Astrocyte (in vitro differentiated cells and primary cell): ENCODE measurements at regions not wholly inside any gene's neighbourhood (a gene's known extent, or its start where the extent isn't known, plus 50 kb on each side); places are given as distances from the start of the nearest gene placed in this dataset.
A peak's percentile ranks its signal among the peaks of the same experiment; 100 is the strongest.

Experiments used
- DNase-seq: peaks from one replicate; pipeline ENCODE4 v3.0.0-alpha.2; 2010; ENCODE audit warnings: low read depth
- FAIRE-seq: peaks from 2 replicates; lab custom pipeline; 2011; peaks lifted over from hg19 to GRCh38; lab: Jason Lieb, UNC
- H2AFZ ChIP-seq: 2 replicates; pipeline ENCODE4 v1.6.0; 2012; ENCODE audit warnings: low read depth, low read length, inconsistent platforms
- H3K27ac ChIP-seq: 2 replicates; pipeline ENCODE4 v1.5.1; 2011; ENCODE audit warnings: low read depth, low read length, inconsistent platforms
- H3K27me3 ChIP-seq: 2 replicates; pipeline ENCODE4 v1.6.0; 2011; ENCODE audit warnings: low read length, inconsistent platforms; ENCODE audit not compliant: insufficient read depth
- H3K36me3 ChIP-seq: 2 replicates; pipeline ENCODE4 v1.5.1; 2011; ENCODE audit warnings: low read length, inconsistent platforms; ENCODE audit not compliant: insufficient read depth
- H3K4me1 ChIP-seq: 2 replicates; pipeline ENCODE4 v1.5.1; 2011; ENCODE audit warnings: low read length, inconsistent platforms; ENCODE audit not compliant: insufficient read depth
- H3K4me2 ChIP-seq: 2 replicates; pipeline ENCODE4 v1.6.0; 2012; ENCODE audit warnings: low read length, inconsistent platforms
- H3K4me3 ChIP-seq: 2 replicates; pipeline ENCODE4 v1.5.1; 2011; ENCODE audit warnings: low read depth, mild to moderate bottlenecking, low read length, inconsistent platforms; ENCODE audit not compliant: insufficient read depth
- H3K79me2 ChIP-seq: 2 replicates; pipeline ENCODE4 v1.6.0; 2012; ENCODE audit warnings: mild to moderate bottlenecking, low read length, inconsistent platforms; ENCODE audit not compliant: insufficient read depth
- H3K9ac ChIP-seq: 2 replicates; pipeline ENCODE4 v1.6.0; 2012; ENCODE audit warnings: mild to moderate bottlenecking, low read length, inconsistent platforms
- H3K9me3 ChIP-seq: 2 replicates; pipeline ENCODE4 v1.5.1; 2012; ENCODE audit warnings: low read depth, mild to moderate bottlenecking, low read length, inconsistent platforms; ENCODE audit not compliant: insufficient read depth
- H4K20me1 ChIP-seq: 2 replicates; pipeline ENCODE4 v1.6.0; 2012; ENCODE audit warnings: low read length, inconsistent platforms; ENCODE audit not compliant: insufficient read depth
- H3K27ac Mint-ChIP-seq: one replicate; pipeline ENCODE4 v1.8.0; 2021; ENCODE audit warnings: mild to moderate bottlenecking, mixed read lengths; ENCODE audit not compliant: unreplicated experiment
- H3K27me3 Mint-ChIP-seq: one replicate; pipeline ENCODE4 v1.8.0; 2021; ENCODE audit warnings: low read depth, mixed read lengths; ENCODE audit not compliant: unreplicated experiment
- H3K36me3 Mint-ChIP-seq: one replicate; pipeline ENCODE4 v1.8.0; 2021; ENCODE audit warnings: low read depth, mixed read lengths; ENCODE audit not compliant: unreplicated experiment
- H3K4me1 Mint-ChIP-seq: one replicate; pipeline ENCODE4 v1.8.0; 2021; ENCODE audit warnings: low read depth, mixed read lengths; ENCODE audit not compliant: unreplicated experiment
- H3K4me3 Mint-ChIP-seq: one replicate; pipeline ENCODE4 v1.8.0; 2021; ENCODE audit warnings: mild to moderate bottlenecking, moderate library complexity, mixed read lengths; ENCODE audit not compliant: unreplicated experiment
- H3K9me3 Mint-ChIP-seq: one replicate; pipeline ENCODE4 v1.8.0; 2021; ENCODE audit warnings: mild to moderate bottlenecking, mixed read lengths; ENCODE audit not compliant: unreplicated experiment
- EZH2 ChIP-seq: IDR thresholded peaks from 2 replicates; pipeline ENCODE4 v1.6.1; 2012; ENCODE audit warnings: mild to moderate bottlenecking, low read length, inconsistent platforms; ENCODE audit not compliant: insufficient read depth
- TF ChIP-seq, protein P1 (sequence below): IDR thresholded peaks from 2 replicates; pipeline ENCODE4 v1.5.1; 2011; ENCODE audit warnings: low read depth, mild to moderate bottlenecking, inconsistent platforms, low read length, moderate library complexity; ENCODE audit not compliant: insufficient read depth

DNA sequence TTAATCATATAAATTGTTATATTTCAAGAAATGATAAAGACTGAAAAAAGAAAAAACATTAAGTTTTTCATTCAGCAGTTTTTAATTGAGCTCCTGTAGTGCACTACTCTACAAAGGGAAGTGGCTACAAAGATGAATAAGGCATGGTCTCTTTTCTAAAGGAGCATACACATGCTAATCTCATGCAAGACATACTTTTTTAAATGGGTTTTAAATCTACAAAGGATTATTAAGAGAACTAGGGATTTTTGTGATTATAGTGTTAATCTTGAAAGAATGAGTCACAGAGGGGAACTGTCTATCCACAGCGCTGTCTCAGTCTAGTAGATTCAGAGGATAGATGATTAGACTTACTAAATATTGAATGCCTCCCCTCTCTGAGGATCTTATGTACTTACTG lies 1722.2 kb downstream of the RPA4 start:
- H3K4me1 Mint-ChIP-seq = peaks cover 3% of the 10 kb centered on the region
- no peak overlapping the region for H3K4me3 Mint-ChIP-seq
- H3K27me3 Mint-ChIP-seq = no peaks in the 10 kb centered on the region
- H3K9me3 Mint-ChIP-seq = no peaks in the 10 kb centered on the region
- H3K36me3 Mint-ChIP-seq = no peaks in the 10 kb centered on the region
- Histone ChIP-seq H3K9me3 (no peaks in the 10 kb centered on the region), H3K27me3 (no peaks in the 10 kb centered on the region), H3K79me2 (no peaks in the 10 kb centered on the region), H3K9ac (no peak overlapping the region), H3K4me3 (no peak overlapping the region), H4K20me1 (no peaks in the 10 kb centered on the region), H3K4me1 (no peaks in the 10 kb centered on the region), H3K4me2 (no peak overlapping the region), H3K27ac (no peak overlapping the region), H2AFZ (no peak overlapping the region), H3K36me3 (no peaks in the 10 kb centered on the region)
- no peak overlapping the region for H3K27ac Mint-ChIP-seq
- DNase-seq (no peak), FAIRE-seq (peak; percentile 29)
- TF ChIP-seq EZH2 = no peak
- TF ChIP-seq, protein P1, sequence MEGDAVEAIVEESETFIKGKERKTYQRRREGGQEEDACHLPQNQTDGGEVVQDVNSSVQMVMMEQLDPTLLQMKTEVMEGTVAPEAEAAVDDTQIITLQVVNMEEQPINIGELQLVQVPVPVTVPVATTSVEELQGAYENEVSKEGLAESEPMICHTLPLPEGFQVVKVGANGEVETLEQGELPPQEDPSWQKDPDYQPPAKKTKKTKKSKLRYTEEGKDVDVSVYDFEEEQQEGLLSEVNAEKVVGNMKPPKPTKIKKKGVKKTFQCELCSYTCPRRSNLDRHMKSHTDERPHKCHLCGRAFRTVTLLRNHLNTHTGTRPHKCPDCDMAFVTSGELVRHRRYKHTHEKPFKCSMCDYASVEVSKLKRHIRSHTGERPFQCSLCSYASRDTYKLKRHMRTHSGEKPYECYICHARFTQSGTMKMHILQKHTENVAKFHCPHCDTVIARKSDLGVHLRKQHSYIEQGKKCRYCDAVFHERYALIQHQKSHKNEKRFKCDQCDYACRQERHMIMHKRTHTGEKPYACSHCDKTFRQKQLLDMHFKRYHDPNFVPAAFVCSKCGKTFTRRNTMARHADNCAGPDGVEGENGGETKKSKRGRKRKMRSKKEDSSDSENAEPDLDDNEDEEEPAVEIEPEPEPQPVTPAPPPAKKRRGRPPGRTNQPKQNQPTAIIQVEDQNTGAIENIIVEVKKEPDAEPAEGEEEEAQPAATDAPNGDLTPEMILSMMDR = no peak

DNA sequence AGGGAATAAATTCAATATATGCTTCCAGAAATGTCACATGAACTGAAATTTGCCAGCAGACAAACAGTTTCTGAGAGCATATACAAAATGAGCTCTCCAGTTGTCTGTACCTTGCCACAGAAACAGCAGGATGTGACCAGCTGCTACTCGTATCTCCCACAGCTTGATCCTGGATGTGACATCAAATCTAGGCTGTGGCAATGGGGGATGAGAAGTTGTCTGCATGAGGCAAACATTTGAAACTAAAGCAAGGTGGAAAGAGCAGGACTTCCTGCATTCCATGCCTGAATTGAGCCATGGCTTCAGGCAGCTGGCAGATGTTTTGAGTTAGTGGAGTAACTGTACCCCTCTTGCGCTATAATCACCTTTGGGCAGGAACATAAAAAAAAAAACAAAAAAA lies 1724.0 kb downstream of the RPA4 start:
- H3K27ac Mint-ChIP-seq = no peak overlapping the region
- H3K4me1 ChIP-seq = no peaks in the 10 kb centered on the region
- H3K9me3 Mint-ChIP-seq = no peaks in the 10 kb centered on the region
- FAIRE-seq (peak; percentile 34), DNase-seq (no peak)
- H3K4me2 ChIP-seq = no peak overlapping the region
- no peaks in the 10 kb centered on the region for H4K20me1 ChIP-seq
- H2AFZ ChIP-seq = no peak overlapping the region
- H3K27me3 ChIP-seq = no peaks in the 10 kb centered on the region
- H3K36me3 ChIP-seq = no peaks in the 10 kb centered on the region
- no peaks in the 10 kb centered on the region for H3K27me3 Mint-ChIP-seq
- no peaks in the 10 kb centered on the region for H3K9me3 ChIP-seq
- no peaks in the 10 kb centered on the region for H3K36me3 Mint-ChIP-seq
- no peak overlapping the region for H3K4me3 Mint-ChIP-seq
- no peaks in the 10 kb centered on the region for H3K79me2 ChIP-seq
- H3K4me1 Mint-ChIP-seq = peaks cover 3% of the 10 kb centered on the region
- TF ChIP-seq, protein P1 = no peak
- no peak for TF ChIP-seq EZH2
- no peak overlapping the region for H3K4me3 ChIP-seq
- H3K27ac ChIP-seq = no peak overlapping the region
- H3K9ac ChIP-seq = no peak overlapping the region

DNA sequence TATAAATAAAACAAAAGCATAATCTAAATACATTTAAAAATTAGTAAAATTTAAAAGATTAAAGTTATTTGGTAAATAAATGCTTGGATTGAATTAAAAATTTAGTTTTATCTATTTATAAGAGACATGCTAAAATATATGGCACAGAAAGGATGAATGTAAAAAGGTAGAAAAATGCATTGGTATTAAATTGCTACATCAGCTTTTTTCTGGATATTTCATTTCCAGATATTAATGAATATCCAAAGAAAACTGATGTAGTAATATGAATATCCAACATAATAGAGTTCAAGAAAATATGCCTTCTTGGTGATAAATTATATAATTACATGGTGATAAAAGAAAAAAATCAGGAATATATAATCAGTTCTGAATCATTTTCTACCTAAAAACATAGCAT lies 1743.9 kb downstream of the RPA4 start:
- FAIRE-seq = no peak
- H3K36me3 Mint-ChIP-seq = no peaks in the 10 kb centered on the region
- H3K27ac ChIP-seq = no peak overlapping the region
- H3K9me3 Mint-ChIP-seq = no peaks in the 10 kb centered on the region
- no peak overlapping the region for H3K27ac Mint-ChIP-seq
- H3K4me3 Mint-ChIP-seq = no peak overlapping the region
- H3K4me2 ChIP-seq = no peak overlapping the region
- no peaks in the 10 kb centered on the region for H3K4me1 ChIP-seq
- TF ChIP-seq EZH2 = no peak
- TF ChIP-seq, protein P1 = no peak
- no peaks in the 10 kb centered on the region for H3K27me3 Mint-ChIP-seq
- H3K9me3 ChIP-seq = no peaks in the 10 kb centered on the region
- DNase-seq = no peak
- no peaks in the 10 kb centered on the region for H3K4me1 Mint-ChIP-seq
- H3K4me3 ChIP-seq = no peak overlapping the region
- no peaks in the 10 kb centered on the region for H3K27me3 ChIP-seq
- H3K9ac ChIP-seq = no peak overlapping the region
- H4K20me1 ChIP-seq = no peaks in the 10 kb centered on the region
- no peaks in the 10 kb centered on the region for H3K36me3 ChIP-seq
- H3K79me2 ChIP-seq = no peaks in the 10 kb centered on the region
- H2AFZ ChIP-seq = no peak overlapping the region
